GM18873 (cell line): ENCODE measurements at regions not wholly inside any gene's neighbourhood (a gene's known extent, or its start where the extent isn't known, plus 50 kb on each side); places are given as distances from the start of the nearest gene placed in this dataset.

ENCODE experiments used
- ATAC-seq: cut with Tn5 transposase; IDR thresholded peaks from one replicate; pipeline ENCODE4 v1.9.1; 2021; ENCODE audit warnings: mild to moderate bottlenecking, moderate library complexity, moderate number of reproducible peaks; ENCODE audit not compliant: unreplicated experiment, low FRiP score

GRCh38 chr2:147567136-147567535, 277.7 kb upstream of the ACVR2A start:
- ATAC-seq, result no peak

- no peak for ATAC-seq
These were observed 283.9 kb upstream of the ACVR2A start for GRCh38 chr2:147560810-147561535.

- no peak for ATAC-seq
These were observed 285.6 kb upstream of the ACVR2A start for GRCh38 chr2:147559070-147559725.

DNA sequence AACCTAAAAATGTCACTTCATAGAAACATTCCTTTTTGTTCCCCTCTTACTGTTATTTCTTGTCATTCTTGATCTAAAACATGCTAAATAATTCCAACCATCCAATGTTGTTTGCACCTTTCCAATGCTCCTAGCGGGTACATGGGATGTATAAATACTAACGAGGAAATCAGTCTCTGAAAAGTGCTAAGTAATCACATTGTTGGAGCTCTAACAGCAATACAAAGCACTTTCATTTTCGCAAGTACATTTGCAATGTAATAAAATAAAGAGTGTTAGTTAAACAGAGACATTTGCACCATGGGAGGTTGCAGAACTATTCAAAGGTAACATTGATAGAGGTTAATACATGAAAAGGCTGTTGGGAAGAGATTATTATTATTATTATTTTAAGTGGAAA, 286.2 kb upstream of the ACVR2A start:
- ATAC-seq, result no peak

DNA sequence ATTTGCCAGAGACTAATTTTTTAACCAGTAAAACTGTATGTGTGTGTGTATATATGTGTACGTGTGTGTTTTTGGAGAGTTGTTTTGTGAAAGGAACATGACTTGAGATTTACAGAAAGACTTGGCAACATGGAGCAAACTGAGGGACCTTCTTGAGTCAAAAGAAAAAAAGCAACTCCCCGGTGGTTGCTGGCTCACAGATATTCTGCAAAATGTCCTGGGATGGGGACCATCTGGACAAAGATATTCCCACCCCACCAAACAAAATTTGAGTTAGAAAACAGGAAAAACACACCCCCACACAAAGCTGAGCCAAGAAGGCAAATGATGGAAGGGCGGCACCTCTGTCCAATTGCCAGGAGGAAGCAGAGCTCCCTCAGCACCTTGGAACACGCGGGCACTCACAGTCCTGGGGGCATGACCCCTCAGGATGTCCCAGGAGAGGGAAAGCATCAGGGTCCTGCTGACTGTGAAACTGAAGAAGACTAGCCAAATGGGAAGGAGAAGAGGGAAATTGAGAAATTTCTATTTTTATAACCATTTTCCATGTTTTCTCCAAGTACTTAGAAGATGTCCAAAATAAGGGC, 290.2 kb upstream of the ACVR2A start:
- no peak for ATAC-seq

GRCh38 chr2:147553775-147554271, 291.0 kb upstream of the ACVR2A start:
- ATAC-seq, result no peak

DNA sequence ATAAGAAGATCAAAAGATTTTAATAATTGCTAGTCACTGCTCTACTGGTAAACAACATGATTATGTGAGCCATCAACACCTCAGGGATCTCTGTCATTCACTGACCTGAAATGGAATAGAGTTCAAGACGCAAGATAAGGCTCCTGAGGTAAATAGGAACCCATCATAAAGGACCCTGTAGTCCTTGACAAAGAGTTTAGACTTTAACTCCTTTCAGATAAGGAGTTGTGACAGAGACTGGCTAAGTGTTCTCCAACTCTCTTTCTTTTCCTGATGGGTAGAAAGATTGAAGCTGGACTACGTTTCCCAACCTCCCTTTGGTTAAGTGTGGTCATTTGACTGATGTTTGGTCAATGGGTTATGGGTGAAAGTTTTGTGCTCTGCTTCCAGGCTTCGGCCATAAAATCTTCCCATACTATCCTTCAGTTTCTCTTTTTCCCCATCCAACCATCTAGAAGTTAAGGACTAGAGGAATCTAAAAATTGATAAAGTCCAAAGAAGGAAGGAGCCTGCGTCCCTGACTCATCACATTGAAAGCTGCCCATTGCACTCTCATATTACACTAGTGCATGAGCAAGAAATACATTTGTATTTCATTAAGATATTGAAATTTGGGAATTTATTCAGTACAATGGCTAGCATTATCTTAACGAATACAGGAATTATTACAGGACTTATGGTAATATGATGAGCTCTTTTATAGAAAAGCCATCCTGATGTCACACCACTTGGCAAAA, 293.7 kb upstream of the ACVR2A start:
- ATAC-seq, result no peak

GRCh38 chr2:147549054-147549453, 295.8 kb upstream of the ACVR2A start:
- ATAC-seq, result no peak

DNA sequence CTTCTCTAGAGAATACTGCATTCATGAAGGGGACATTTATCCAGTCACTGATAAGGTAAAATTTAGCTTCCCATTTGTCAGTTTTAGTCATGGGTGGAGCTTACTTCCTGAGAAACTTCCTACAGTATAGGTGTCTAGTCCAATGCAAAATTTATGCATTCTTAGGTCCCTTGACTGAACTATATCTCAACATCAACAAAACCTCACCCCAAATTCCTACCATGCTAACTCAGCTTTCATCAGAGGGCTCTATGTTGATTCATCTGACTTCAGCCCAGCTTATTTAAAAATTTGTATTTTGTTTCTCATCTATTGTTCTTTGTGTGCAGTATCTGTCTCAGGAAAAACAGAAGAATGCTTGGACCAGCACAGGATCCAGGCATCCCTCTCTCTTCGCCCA, 296.4 kb upstream of the ACVR2A start:
- no peak for ATAC-seq

DNA sequence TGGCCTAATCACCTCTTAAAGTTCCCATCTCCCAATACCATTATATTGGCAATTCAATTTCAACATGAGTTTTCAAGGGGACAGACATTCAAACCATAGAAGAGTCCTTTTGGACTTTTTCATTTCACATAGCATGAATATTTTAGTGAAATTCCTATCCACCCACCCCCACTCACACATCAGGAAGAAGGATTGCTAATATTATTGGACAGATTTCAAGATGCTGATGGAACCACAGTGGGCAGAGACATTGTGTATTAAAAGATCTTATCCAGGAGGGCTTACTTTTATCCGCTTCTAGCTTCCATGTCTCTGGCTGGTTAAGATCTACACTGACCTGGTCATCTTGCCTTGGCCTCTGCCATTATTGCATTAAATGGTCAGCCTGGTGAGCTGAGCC, 297.4 kb upstream of the ACVR2A start:
- ATAC-seq, result no peak

DNA sequence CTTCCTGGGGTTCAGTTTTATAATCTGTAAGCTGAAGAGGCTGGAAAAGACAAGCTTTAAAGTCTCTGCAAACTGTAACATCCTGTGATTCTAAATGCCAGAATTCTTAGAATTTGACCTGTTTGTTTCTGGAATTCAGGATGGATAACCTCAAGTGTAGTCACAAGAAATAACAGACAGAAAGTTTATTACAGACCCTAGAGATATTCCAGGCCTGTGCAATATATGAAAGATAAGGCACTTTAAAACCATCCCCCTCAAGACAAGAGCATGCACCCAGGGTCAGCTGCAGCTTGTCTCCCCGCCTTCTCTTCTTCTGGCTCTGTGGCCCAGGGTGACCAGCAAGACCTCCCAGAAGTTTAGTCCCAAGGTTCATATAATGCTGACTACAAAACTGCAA, 298.7 kb upstream of the ACVR2A start:
- ATAC-seq, result no peak

DNA sequence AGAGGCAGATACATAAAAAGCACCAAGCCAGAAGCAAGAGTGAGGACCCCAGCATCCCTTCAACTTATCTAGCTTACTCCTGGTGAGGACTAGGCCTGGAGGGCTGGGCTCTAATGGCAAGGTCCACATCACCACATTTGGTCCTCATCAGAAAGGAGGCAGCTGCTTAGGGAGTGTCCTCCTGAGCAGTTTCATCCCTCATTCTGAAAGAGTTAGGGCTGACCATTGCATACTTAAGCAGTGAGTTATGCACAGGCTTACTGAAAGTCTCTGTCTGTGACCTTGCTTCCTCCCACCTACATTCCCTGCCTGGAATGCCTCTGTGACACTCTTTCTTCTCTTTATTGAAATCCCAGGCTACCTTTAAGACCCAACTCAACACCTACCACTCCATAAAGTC, 301.8 kb upstream of the ACVR2A start:
- no peak for ATAC-seq

- no peak for ATAC-seq
These were observed 302.5 kb upstream of the ACVR2A start for GRCh38 chr2:147542351-147542750.

DNA sequence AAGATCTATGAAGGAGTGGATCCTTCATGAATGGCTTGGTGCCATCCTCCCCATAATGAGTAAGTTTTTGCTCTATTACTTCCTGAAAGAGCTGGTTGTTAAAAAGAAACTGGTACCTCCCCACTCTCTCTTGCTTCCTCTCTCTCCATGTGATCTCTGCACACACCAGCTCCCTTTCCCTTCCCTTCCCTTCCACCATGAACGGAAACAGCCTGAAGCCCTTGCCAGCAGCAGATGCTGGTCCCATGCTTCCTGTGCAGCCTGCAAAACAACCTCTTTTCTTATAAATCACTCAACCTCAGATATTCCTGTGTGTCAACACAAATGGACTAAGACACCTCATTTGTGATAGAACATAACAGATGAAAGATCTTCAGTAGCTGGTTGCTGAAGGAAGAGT, 303.5 kb upstream of the ACVR2A start:
- ATAC-seq, result no peak

DNA sequence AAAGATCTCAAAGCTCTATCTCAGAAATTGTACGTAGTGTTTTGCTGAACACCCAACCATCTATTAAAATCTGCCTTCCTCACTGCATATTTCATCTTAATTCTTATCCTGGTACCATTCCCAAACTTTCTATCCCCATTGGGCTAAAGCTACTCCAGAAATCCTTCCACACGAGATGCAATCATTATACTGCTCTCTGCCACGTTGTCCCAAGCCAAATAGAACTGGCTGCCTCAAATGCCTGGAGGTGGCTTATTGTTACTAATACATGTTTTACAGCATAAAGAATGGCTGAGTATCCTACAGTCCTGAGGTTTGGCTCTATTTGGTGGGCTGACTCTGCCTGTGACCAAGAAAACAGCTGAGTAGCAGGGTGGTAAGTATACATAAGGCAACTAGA, 306.0 kb upstream of the ACVR2A start:
- no peak for ATAC-seq

DNA sequence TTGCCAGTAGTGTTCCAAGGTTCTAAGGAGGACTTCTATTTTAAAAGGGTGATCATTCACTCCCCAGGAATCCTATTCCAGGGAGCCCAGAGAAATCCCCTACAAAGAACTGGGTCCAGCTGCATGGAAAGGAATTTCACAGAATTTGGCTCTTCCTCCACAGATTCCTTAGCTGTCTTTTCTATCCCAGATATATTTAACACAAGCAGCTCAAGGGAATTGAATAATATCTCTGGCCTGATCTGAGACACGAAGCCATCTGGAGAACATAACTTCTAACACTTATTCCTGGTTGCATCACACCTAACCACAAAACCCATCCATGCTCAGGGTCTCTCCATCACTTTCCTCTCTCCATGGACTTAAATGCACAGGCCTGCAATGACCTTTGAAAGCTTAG, 306.7 kb upstream of the ACVR2A start:
- no peak for ATAC-seq

DNA sequence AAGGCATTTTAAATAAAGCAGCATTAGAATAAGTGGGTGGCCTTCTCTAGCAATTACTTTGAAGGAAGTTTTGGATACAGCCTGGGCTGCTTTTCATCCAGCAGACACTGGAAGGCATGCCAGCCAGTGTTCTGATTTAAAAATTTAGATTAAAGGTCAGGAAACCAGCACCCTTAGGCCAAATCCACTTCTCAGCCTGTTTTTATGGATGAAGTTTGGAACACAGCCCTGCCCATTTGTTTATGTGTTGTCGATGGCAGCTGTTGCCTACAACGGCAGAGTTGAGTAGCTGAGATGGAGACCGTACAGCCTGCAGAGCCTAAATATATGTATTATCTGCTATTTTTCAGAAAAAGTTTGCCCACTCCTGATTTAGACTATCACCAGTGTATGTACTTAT, 313.6 kb upstream of the ACVR2A start:
- no peak for ATAC-seq

DNA sequence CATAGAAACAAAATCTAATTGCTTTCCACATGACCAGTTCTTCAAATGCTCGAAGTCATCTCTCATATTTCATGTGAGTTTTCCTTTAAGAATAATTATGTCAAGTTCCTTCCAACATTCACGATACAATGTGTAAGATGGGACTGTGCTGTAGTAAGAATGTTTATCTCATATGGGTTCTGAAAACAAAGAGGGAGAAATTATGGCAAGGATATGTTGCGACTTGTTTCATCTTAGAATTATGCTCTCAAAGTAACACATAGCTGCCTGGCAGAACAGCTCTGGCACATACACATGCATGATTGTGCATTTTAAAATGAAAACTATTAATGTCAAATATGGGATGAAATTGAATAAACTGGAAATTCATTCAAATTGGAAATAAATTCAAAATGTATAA, 314.8 kb upstream of the ACVR2A start:
- no peak for ATAC-seq

DNA sequence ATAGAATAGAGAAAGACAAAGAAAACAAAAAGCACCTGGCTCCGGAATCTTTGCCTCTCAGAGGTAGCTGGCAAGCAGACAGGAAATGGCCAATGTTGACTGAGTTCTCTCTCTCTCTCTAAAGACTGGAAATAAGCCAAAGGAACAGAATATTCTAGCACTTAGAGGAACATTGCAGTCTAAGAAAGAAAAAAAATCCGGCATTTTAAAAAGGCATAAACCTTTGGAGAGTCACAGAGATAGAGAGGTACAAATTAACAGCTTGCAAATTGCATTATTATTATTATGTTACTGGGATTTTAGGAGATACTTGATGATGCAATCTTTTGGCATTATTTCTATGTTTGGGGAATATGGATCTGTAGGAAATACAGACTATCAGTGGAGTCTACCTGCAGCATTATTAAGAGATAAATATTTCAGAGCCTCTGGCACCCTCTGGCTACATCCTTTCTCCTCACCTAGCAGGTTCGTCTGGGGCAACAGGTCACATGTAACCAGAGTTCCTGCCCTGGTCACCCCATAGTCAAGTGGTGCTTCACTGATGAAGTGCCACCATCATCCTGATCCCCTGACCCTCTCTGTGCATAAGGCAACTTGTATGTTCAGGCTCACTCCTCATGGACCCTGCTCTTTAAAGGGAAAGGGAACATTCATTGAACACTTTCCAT, 318.9 kb upstream of the ACVR2A start:
- ATAC-seq, result no peak

GRCh38 chr2:147524912-147525311, 319.9 kb upstream of the ACVR2A start:
- ATAC-seq, result no peak

DNA sequence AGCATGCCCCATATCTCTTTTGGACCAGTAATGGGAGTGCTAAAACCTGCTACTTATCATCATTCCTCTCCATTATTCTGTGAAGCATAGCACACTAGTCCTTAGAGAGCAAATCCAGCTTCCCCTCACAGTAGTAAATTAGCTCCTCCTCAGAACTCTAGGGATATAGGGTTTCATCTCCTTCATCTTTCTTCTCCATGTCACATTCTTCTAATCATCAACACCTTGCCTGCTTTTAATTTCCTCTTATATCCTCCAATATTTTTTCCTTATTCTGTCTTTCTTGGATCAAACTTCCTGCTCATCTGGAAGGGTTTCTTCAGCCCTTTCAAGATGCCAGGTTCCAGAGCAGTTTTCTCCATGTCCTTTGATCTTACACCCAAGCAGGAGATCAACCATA, 321.4 kb upstream of the ACVR2A start:
- no peak for ATAC-seq
